Activated CD8-positive, alpha-beta T cell treated with anti-CD3 and anti-CD28 coated beads, Interleukin-2, amount 10 ng/mL, durations not matched to agents 7 days and 5 days (primary cell): ENCODE measurements at regions not wholly inside any gene's neighbourhood (a gene's known extent, or its start where the extent isn't known, plus 50 kb on each side); places are given as distances from the start of the nearest gene placed in this dataset.

Experiments used
- ATAC-seq: fragments of 150-1000 bp; cut with Tn5 transposase; one replicate; pipeline ENCODE4 v1.10.0; 2021; ENCODE audit warnings: moderate library complexity
- CTCF ChIA-PET: fragments of 350-600 bp; sonication (Branson Sonifier 250); formaldehyde crosslinking; loops from one replicate; lab custom pipeline; 2021; ENCODE audit warnings: antibody characterized with exemption; lab: Charles Lee
- POLR2A ChIA-PET: fragments of 350-600 bp; sonication (Branson Sonifier 250); formaldehyde crosslinking; loops from one replicate; lab custom pipeline; 2021; ENCODE audit warnings: antibody characterized with exemption; lab: Charles Lee
- DNase-seq: peaks from one replicate; pipeline ENCODE4 v3.0.0-alpha.2; 2020
- H3K27ac Mint-ChIP-seq: one replicate; pipeline ENCODE4 v1.8.0; 2021; ENCODE audit warnings: mild to moderate bottlenecking, mixed read lengths
- H3K27me3 Mint-ChIP-seq: one replicate; pipeline ENCODE4 v1.8.0; 2021; ENCODE audit warnings: low read depth, mixed read lengths
- H3K36me3 Mint-ChIP-seq: one replicate; pipeline ENCODE4 v1.8.0; 2021; ENCODE audit warnings: low read depth, mixed read lengths
- H3K4me1 Mint-ChIP-seq: one replicate; pipeline ENCODE4 v1.8.0; 2021; ENCODE audit warnings: low read depth, mixed read lengths
- H3K4me3 Mint-ChIP-seq: one replicate; pipeline ENCODE4 v1.8.0; 2021; ENCODE audit warnings: mild to moderate bottlenecking, mixed read lengths
- H3K9me3 Mint-ChIP-seq: one replicate; pipeline ENCODE4 v1.8.0; 2022; ENCODE audit warnings: mixed read lengths; ENCODE audit not compliant: insufficient read depth

GRCh38 chr12:92560713-92561542, 141.9 kb upstream of the PLEKHG7 start:
- Mint-ChIP-seq H3K36me3 (peaks cover 38% of the 10 kb centered on the region), H3K9me3 (peaks cover 18% of the 10 kb centered on the region), H3K27me3 (no peaks in the 10 kb centered on the region), H3K27ac (no peak overlapping the region), H3K4me3 (no peak overlapping the region), H3K4me1 (peaks cover 23% of the 10 kb centered on the region)
- DNase-seq (no peak), ATAC-seq (no peak)
- ChIA-PET CTCF (interaction anchor here (0.9 to 3.9 kb wide), 2 partner anchors 8 to 58 kb away, joined by 3 to 19 read pairs; no protein-coding TSS in a partner anchor), POLR2A (no interaction called here)

DNA sequence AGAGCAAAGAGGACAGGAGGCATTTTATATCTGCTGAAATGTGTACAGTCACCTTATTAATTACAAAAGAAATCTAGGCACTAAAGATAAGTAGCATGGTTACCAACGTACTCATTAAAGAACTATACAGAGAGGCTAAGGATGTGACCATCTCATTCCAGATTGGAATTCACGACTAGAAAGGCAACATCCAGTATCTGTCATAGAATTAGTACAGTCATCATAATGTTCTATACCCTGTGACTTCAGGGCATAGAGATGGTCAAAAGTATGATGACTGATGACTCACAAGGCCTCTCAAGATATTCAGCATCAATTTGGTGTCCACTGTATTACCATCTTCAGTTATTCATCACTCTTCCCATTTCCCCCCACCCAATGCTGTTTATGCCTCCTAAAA, 144.0 kb upstream of the PLEKHG7 start:
- ATAC-seq (no peak), DNase-seq (no peak)
- Mint-ChIP-seq H3K36me3 (peaks cover 28% of the 10 kb centered on the region), H3K27ac (no peak overlapping the region), H3K4me1 (peaks cover 40% of the 10 kb centered on the region), H3K4me3 (no peak overlapping the region), H3K27me3 (no peaks in the 10 kb centered on the region), H3K9me3 (peaks cover 12% of the 10 kb centered on the region)
- CTCF ChIA-PET, result interaction anchor here (1.0 to 2.0 kb wide), 2 partner anchors 55 to 56 kb away, joined by 3 to 8 read pairs; no protein-coding TSS in a partner anchor
- POLR2A ChIA-PET, result interaction anchor here (1.3 kb wide), 1 partner anchor 413 kb away, joined by 5 read pairs; the partner anchor contains the start of gene BTG1

- H3K27me3 Mint-ChIP-seq, result no peaks in the 10 kb centered on the region
- DNase-seq (no peak), ATAC-seq (no peak)
- peaks cover 9% of the 10 kb centered on the region for H3K9me3 Mint-ChIP-seq
- ChIA-PET POLR2A (interaction anchor here (0.5 kb wide), 1 partner anchor 52 kb away, joined by 3 read pairs; no protein-coding TSS in a partner anchor), CTCF (interaction anchor here (1.1 to 2.3 kb wide), 3 partner anchors 12 to 56 kb away, joined by 3 to 16 read pairs (median 8); no protein-coding TSS in a partner anchor)
- H3K27ac Mint-ChIP-seq, result no peak overlapping the region
- no peak overlapping the region for H3K4me3 Mint-ChIP-seq
- H3K4me1 Mint-ChIP-seq, result peaks cover 40% of the 10 kb centered on the region
- H3K36me3 Mint-ChIP-seq, result peaks cover 27% of the 10 kb centered on the region
These were observed 144.5 kb upstream of the PLEKHG7 start for GRCh38 chr12:92558215-92558773.

DNA sequence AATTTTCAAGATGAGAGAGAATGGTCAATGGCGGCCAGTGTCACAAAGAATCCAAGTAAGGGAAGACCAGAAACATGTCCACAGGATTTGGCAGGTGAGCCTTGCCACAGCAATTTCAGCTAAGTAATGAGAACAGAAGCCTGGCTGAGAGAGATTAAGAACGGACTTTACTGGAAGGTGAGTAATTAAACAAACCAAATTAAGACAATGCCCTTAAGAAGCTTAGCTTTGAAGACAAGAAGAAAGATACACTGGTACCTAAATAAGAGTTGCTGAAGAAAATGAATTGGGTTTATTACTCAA, 145.4 kb upstream of the PLEKHG7 start:
- POLR2A ChIA-PET, result interaction anchor here (0.5 to 1.9 kb wide), 5 partner anchors 50 to 414 kb away, joined by 3 to 23 read pairs (median 3); partner anchors contain the start of gene BTG1
- H3K4me3 Mint-ChIP-seq, result no peak overlapping the region
- DNase-seq (no peak), ATAC-seq (no peak)
- peaks cover 24% of the 10 kb centered on the region for H3K36me3 Mint-ChIP-seq
- CTCF ChIA-PET, result interaction anchor here (0.7 to 2.3 kb wide), 11 partner anchors 9 to 420 kb away, joined by 3 to 16 read pairs (median 3); no protein-coding TSS in a partner anchor
- H3K27ac Mint-ChIP-seq, result peak overlapping the region; percentile 77
- H3K4me1 Mint-ChIP-seq, result peaks cover 40% of the 10 kb centered on the region
- H3K9me3 Mint-ChIP-seq, result peaks cover 9% of the 10 kb centered on the region
- H3K27me3 Mint-ChIP-seq, result no peaks in the 10 kb centered on the region

DNA sequence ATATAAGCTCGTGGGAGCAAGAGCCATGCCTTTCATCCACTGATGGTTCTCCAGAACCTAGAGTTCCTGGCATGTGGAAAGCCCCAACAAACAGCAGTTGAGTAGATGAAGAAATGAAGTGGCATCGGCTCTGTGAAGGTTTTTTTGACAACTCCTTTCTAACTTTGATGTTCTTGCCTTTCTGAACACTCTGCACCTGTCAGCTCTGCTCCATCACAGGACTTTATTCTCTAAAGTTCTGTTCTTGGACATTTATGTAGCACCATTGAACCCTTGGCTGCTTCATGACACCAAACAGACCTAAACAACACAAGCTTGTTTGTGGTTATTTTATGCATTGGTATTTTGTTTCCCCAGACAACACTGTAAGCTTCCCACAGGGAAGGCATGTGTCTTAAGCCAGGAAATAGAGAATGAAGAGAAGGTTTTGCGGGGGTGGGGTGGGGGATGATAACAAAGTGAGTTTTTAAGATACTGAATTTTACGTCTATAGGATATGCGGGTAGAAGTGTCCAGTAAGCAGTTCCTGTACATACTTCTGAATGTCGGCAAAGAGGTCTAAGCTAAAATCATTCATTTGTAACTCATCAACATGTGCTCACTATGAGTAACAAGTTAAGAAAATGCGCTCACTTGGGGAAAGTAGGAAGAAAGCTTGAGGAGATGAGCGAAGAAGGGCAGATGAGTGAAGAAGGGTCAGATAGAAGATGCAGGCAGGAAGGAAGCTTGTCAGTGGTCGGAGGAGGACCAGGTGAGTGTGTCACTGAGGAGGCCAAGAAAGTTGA, 146.0 kb upstream of the PLEKHG7 start:
- Mint-ChIP-seq H3K27me3 (no peaks in the 10 kb centered on the region), H3K4me3 (peak overlapping the region; percentile 57), H3K36me3 (peaks cover 24% of the 10 kb centered on the region), H3K9me3 (peaks cover 9% of the 10 kb centered on the region), H3K27ac (peak overlapping the region; percentile 77), H3K4me1 (peaks cover 40% of the 10 kb centered on the region)
- DNase-seq (no peak), ATAC-seq (no peak)
- CTCF ChIA-PET, result interaction anchor here (0.7 to 2.3 kb wide), 12 partner anchors 9 to 420 kb away, joined by 3 to 16 read pairs (median 3); no protein-coding TSS in a partner anchor
- POLR2A ChIA-PET, result interaction anchor here (0.6 to 1.9 kb wide), 5 partner anchors 9 to 413 kb away, joined by 3 to 23 read pairs (median 3); partner anchors contain the start of gene BTG1

DNA sequence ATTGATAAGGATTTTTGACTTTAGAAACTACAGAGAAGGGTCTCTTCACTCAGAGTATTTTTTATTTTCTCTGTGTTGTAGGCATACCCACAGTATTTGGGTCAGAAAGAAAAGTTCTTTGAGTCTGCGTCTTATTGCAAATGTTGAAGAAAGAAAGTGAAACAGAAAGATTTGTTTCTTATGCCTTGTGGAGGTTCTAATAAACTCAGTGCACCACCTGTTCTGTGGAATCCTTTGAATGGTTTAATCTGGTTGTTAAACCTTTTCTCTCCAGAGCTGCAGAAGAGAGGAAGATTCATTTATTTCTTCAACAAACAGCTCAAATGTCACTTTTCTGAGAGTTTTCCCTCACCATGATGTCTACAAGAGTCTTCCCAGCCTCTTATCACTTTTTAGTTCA, 146.6 kb upstream of the PLEKHG7 start:
- ChIA-PET POLR2A (interaction anchor here (0.6 to 1.9 kb wide), 5 partner anchors 10 to 412 kb away, joined by 3 to 23 read pairs (median 3); partner anchors contain the start of gene BTG1), CTCF (interaction anchor here (0.8 to 2.3 kb wide), 7 partner anchors 9 to 419 kb away, joined by 3 to 16 read pairs (median 4); no protein-coding TSS in a partner anchor)
- H3K4me1 Mint-ChIP-seq, result peaks cover 40% of the 10 kb centered on the region
- peaks cover 23% of the 10 kb centered on the region for H3K36me3 Mint-ChIP-seq
- H3K4me3 Mint-ChIP-seq, result peak overlapping the region; percentile 57
- ATAC-seq, result peak; percentile 67
- peaks cover 6% of the 10 kb centered on the region for H3K9me3 Mint-ChIP-seq
- DNase-seq, result no peak
- H3K27ac Mint-ChIP-seq, result peak overlapping the region; percentile 77
- H3K27me3 Mint-ChIP-seq, result no peaks in the 10 kb centered on the region

DNA sequence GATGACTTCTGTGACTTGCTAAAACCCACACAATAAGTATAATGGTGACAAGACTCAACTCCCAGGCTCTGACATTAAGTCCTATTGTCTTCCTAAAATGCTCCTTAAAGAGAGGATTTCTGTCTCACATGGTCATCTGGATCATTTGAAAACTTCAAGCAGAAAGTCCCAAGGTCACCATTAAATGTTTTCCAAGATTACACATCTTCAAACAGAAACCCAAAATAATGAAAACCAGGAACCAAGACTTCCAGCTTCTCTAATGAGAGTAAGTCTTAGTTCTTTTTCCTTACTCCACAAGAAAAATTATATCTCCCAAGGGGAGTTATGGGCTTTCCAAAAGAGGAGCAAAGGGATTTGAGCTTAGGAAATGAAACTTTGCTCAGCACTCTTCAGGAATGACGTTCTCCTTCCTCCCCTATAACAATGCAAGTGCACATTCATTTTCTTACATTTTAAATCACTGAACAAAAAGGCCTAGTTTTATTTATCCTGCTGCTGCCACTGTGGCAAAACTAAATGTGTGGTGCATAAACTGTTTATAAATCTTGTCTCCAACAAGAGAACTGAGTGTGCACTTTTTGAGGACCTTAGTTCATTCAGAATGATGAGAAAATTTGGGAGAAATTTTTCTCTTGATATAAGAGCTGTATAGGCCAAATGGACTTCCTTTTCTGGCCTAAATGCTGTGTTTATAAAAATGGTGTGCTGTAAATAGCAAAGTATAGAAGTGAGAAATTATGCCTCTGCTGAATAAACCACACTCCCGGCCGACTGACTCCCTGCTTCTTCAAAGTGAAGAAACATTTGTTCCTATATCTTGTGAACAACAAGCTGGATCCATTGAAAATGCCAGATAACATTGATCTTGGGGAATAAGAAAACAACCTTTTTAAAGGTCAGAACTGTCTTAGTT, 148.4 kb upstream of the PLEKHG7 start:
- Mint-ChIP-seq H3K9me3 (no peaks in the 10 kb centered on the region), H3K27ac (no peak overlapping the region), H3K4me1 (peaks cover 40% of the 10 kb centered on the region), H3K27me3 (no peaks in the 10 kb centered on the region), H3K4me3 (no peak overlapping the region), H3K36me3 (peaks cover 19% of the 10 kb centered on the region)
- ChIA-PET CTCF (interaction anchor here (0.7 to 1.4 kb wide), 2 partner anchors 16 to 49 kb away, joined by 5 read pairs; no protein-coding TSS in a partner anchor), POLR2A (interaction anchor here (0.9 kb wide), 1 partner anchor 409 kb away, joined by 4 read pairs; the partner anchor contains the start of gene BTG1)
- no peak for DNase-seq
- ATAC-seq, result no peak

DNA sequence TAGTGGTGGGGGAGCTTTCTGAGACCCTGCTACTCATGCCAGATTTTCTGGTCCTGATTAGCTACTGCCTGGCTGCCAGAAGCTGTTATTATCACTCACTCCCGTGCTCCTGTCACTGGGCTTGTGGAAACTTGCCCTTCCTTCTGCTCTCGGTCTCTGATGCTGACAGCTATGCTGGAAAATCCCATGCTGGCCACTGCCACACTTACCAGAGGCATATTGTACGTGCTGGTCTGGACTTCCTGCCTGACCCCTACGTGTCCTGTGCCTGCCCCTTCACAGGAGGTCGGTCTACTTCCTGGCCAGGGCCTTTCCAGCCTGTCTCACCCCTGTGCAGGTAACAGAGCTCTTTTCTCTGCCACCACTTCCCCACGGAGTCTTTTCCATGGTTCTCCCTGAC, 149.4 kb upstream of the PLEKHG7 start:
- Mint-ChIP-seq H3K27me3 (no peaks in the 10 kb centered on the region), H3K9me3 (no peaks in the 10 kb centered on the region), H3K27ac (no peak overlapping the region), H3K4me3 (no peak overlapping the region), H3K36me3 (peaks cover 22% of the 10 kb centered on the region), H3K4me1 (peaks cover 40% of the 10 kb centered on the region)
- ATAC-seq, result no peak
- ChIA-PET CTCF (interaction anchor here (1.4 kb wide), 1 partner anchor 17 kb away, joined by 5 read pairs; no protein-coding TSS in a partner anchor), POLR2A (no interaction called here)
- DNase-seq, result no peak

DNA sequence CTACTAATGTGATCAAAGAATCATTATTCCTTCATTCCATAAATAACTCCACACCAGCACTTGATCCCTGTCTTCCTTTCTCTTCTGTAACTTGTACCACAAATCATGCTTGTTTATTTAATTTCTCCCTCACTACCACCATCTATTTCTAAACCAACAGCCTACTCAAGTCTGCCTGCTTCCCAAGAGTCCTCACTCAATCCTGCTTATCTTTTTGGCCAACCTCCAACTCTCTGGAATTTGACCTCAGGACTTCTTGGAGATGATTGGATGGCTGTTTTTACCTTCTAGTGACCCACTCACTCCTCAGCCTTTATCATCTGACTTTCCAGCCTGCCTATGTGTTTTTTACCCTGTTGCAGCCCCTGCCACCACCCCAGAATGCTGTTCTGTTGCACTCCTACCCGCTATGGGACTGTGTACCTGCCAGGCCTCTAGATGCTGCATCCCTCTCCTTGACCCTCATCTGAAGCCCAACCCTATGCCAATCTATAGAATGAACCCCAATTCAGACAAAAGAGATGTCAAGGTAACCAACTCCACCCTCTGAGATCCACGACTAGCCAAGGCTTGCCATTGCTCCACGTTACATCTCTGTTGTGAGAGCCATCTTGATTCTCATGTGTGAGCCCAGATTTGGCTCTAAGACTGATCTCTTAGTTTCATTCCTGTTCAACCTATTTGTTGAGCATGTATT, 150.2 kb upstream of the PLEKHG7 start:
- peaks cover 22% of the 10 kb centered on the region for H3K36me3 Mint-ChIP-seq
- H3K4me3 Mint-ChIP-seq, result no peak overlapping the region
- ChIA-PET POLR2A (no interaction called here), CTCF (interaction anchor here (0.7 kb wide), 1 partner anchor 415 kb away, joined by 3 read pairs; no protein-coding TSS in a partner anchor)
- no peaks in the 10 kb centered on the region for H3K9me3 Mint-ChIP-seq
- ATAC-seq (no peak), DNase-seq (no peak)
- H3K27ac Mint-ChIP-seq, result no peak overlapping the region
- H3K4me1 Mint-ChIP-seq, result peaks cover 36% of the 10 kb centered on the region
- no peaks in the 10 kb centered on the region for H3K27me3 Mint-ChIP-seq

- Mint-ChIP-seq H3K36me3 (peaks cover 16% of the 10 kb centered on the region), H3K9me3 (no peaks in the 10 kb centered on the region), H3K27me3 (no peaks in the 10 kb centered on the region), H3K27ac (no peak overlapping the region), H3K4me3 (no peak overlapping the region), H3K4me1 (peaks cover 30% of the 10 kb centered on the region)
- CTCF ChIA-PET, result interaction anchor here (0.7 kb wide), 1 partner anchor 414 kb away, joined by 3 read pairs; no protein-coding TSS in a partner anchor
- no peak for DNase-seq
- POLR2A ChIA-PET, result no interaction called here
- ATAC-seq, result peak; percentile 36
These were observed 150.9 kb upstream of the PLEKHG7 start for GRCh38 chr12:92551853-92552397.
